KMS-11 (cell line): ENCODE measurements at regions not wholly inside any gene's neighbourhood (a gene's known extent, or its start where the extent isn't known, plus 50 kb on each side); places are given as distances from the start of the nearest gene placed in this dataset.

ENCODE experiments used
- H2AFZ ChIP-seq: fragments of 200-600 bp; sonication (generic); 2 replicates; pipeline ENCODE4 v1.6.1; 2016; ENCODE audit warnings: antibody characterized with exemption, mixed run types, low read depth
- H3K27ac ChIP-seq: fragments of 200-600 bp; sonication (generic); 2 replicates; pipeline ENCODE4 v1.6.1; 2016; ENCODE audit warnings: mild to moderate bottlenecking, mixed run types
- H3K27me3 ChIP-seq: fragments of 200-600 bp; sonication (generic); 2 replicates; pipeline ENCODE4 v1.6.1; 2017; ENCODE audit warnings: mild to moderate bottlenecking, low read depth, mixed run types, moderate library complexity; ENCODE audit not compliant: insufficient read depth
- H3K36me3 ChIP-seq: fragments of 200-600 bp; sonication (generic); 2 replicates; pipeline ENCODE4 v1.6.1; 2017; ENCODE audit warnings: mild to moderate bottlenecking, mixed run types; ENCODE audit not compliant: insufficient read depth
- H3K4me1 ChIP-seq: fragments of 200-600 bp; sonication (generic); 2 replicates; pipeline ENCODE4 v1.6.1; 2016; ENCODE audit warnings: mild to moderate bottlenecking, low read depth, mixed run types; ENCODE audit not compliant: poor library complexity, severe bottlenecking
- H3K4me2 ChIP-seq: fragments of 200-600 bp; sonication (generic); 2 replicates; pipeline ENCODE4 v1.7.0; 2016; ENCODE audit warnings: mild to moderate bottlenecking, mixed run types
- H3K4me3 ChIP-seq: fragments of 200-600 bp; sonication (generic); IDR thresholded peaks from 2 replicates; pipeline ENCODE4 v1.6.1; 2017; ENCODE audit warnings: low read depth, low read length, mixed read lengths; ENCODE audit not compliant: insufficient read depth
- H3K79me2 ChIP-seq: fragments of 200-600 bp; sonication (generic); 2 replicates; pipeline ENCODE4 v1.6.1; 2016; ENCODE audit warnings: low read depth, mixed run types; ENCODE audit not compliant: insufficient read depth
- H3K9ac ChIP-seq: fragments of 200-600 bp; sonication (generic); 2 replicates; pipeline ENCODE4 v1.6.1; 2016; ENCODE audit warnings: mild to moderate bottlenecking, mixed run types
- H4K20me1 ChIP-seq: fragments of 200-600 bp; sonication (generic); 2 replicates; pipeline ENCODE4 v1.6.1; 2016; ENCODE audit warnings: mild to moderate bottlenecking, mixed run types; ENCODE audit not compliant: insufficient read depth
- TF ChIP-seq, protein P1 (sequence below): fragments of 200-600 bp; sonication (generic); conservative IDR thresholded peaks from 2 replicates; pipeline ENCODE4 v1.6.1; 2017; ENCODE audit warnings: low read depth, mild to moderate bottlenecking, antibody characterized with exemption, low read length, moderate library complexity, mixed read lengths

GRCh38 chr3:145370870-145371269, 790.1 kb downstream of the PLOD2 start:
- TF ChIP-seq, protein P1, sequence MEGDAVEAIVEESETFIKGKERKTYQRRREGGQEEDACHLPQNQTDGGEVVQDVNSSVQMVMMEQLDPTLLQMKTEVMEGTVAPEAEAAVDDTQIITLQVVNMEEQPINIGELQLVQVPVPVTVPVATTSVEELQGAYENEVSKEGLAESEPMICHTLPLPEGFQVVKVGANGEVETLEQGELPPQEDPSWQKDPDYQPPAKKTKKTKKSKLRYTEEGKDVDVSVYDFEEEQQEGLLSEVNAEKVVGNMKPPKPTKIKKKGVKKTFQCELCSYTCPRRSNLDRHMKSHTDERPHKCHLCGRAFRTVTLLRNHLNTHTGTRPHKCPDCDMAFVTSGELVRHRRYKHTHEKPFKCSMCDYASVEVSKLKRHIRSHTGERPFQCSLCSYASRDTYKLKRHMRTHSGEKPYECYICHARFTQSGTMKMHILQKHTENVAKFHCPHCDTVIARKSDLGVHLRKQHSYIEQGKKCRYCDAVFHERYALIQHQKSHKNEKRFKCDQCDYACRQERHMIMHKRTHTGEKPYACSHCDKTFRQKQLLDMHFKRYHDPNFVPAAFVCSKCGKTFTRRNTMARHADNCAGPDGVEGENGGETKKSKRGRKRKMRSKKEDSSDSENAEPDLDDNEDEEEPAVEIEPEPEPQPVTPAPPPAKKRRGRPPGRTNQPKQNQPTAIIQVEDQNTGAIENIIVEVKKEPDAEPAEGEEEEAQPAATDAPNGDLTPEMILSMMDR = no peak
- H2AFZ ChIP-seq = no peak overlapping the region
- H3K9ac ChIP-seq = no peak overlapping the region
- no peaks in the 10 kb centered on the region for H4K20me1 ChIP-seq
- no peaks in the 10 kb centered on the region for H3K36me3 ChIP-seq
- peak overlapping the region; percentile 9; the same call in 1 of the 2 replicates for H3K4me2 ChIP-seq
- no peak overlapping the region for H3K4me3 ChIP-seq
- no peaks in the 10 kb centered on the region for H3K79me2 ChIP-seq
- no peaks in the 10 kb centered on the region for H3K27me3 ChIP-seq
- H3K4me1 ChIP-seq = no peaks in the 10 kb centered on the region
- H3K27ac ChIP-seq = no peak overlapping the region

DNA sequence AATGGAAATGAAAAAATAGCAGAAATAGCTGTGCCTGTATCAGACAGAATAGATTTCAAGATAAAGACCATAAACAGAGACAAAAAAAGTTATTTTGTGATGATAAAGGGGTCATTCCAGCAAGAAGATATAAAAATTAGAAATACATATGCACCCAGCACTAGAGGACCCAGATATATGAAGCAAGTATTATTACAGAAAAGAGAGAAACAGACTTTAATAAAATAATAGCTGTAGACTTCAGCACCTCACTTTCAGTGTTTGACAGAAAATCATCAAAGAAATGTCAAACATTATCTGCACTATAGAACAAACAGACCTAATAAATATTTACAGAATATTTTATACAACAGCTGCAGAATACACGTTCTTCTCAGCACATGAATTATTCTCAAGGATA, 783.7 kb downstream of the PLOD2 start:
- H3K4me1 ChIP-seq = no peaks in the 10 kb centered on the region
- no peaks in the 10 kb centered on the region for H3K36me3 ChIP-seq
- no peaks in the 10 kb centered on the region for H3K27me3 ChIP-seq
- H3K27ac ChIP-seq = no peak overlapping the region
- H3K9ac ChIP-seq = no peak overlapping the region
- H3K79me2 ChIP-seq = no peaks in the 10 kb centered on the region
- H3K4me2 ChIP-seq = no peak overlapping the region
- H3K4me3 ChIP-seq = no peak overlapping the region
- TF ChIP-seq, protein P1 = no peak
- no peak overlapping the region for H2AFZ ChIP-seq
- H4K20me1 ChIP-seq = no peaks in the 10 kb centered on the region

DNA sequence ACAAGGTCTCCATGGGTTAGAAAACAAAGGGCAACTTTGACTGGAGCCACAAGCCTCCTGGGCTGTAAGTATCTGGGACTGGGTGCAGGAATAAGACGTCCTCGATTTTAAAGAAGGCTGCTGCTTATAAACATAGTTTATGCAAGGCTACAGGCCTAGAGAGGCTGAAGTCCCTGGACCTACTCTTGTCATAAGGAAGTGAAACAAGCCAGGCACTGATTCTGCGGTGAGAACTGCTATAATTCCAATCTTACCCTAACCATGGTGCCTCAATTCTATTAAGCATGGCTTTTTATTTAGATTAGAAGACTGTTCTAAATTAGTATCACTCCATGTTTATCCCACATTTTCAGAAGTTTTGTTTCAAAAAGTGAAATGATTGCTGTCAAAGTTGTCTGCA, 777.6 kb downstream of the PLOD2 start:
- H2AFZ ChIP-seq = no peak overlapping the region
- no peaks in the 10 kb centered on the region for H3K4me1 ChIP-seq
- no peak overlapping the region for H3K4me3 ChIP-seq
- H3K36me3 ChIP-seq = no peaks in the 10 kb centered on the region
- no peak overlapping the region for H3K4me2 ChIP-seq
- H4K20me1 ChIP-seq = no peaks in the 10 kb centered on the region
- TF ChIP-seq, protein P1 = no peak
- H3K79me2 ChIP-seq = no peaks in the 10 kb centered on the region
- H3K27me3 ChIP-seq = no peaks in the 10 kb centered on the region
- no peak overlapping the region for H3K9ac ChIP-seq
- H3K27ac ChIP-seq = no peak overlapping the region

- H3K4me3 ChIP-seq = no peak overlapping the region
- H3K4me2 ChIP-seq = no peak overlapping the region
- H3K36me3 ChIP-seq = no peaks in the 10 kb centered on the region
- no peaks in the 10 kb centered on the region for H4K20me1 ChIP-seq
- no peaks in the 10 kb centered on the region for H3K79me2 ChIP-seq
- TF ChIP-seq, protein P1 = no peak
- H3K27ac ChIP-seq = no peak overlapping the region
- no peak overlapping the region for H3K9ac ChIP-seq
- H3K27me3 ChIP-seq = no peaks in the 10 kb centered on the region
- no peak overlapping the region for H2AFZ ChIP-seq
- no peaks in the 10 kb centered on the region for H3K4me1 ChIP-seq
These were observed 776.7 kb downstream of the PLOD2 start for GRCh38 chr3:145384307-145384706.
